ENCODE measurements at regions not wholly inside any gene's neighbourhood (a gene's known extent, or its start where the extent isn't known, plus 50 kb on each side); places are given as distances from the start of the nearest gene placed in this dataset.

GRCh38 chr13:51518827-51519226 lies 65.4 kb upstream of the WDFY2 start:
- DNase-seq (ENCODE audit: low read depth): no peak
- H3K4me3 ChIP-seq (ENCODE audit: low read depth, low read length): no peak overlapping the region

DNA sequence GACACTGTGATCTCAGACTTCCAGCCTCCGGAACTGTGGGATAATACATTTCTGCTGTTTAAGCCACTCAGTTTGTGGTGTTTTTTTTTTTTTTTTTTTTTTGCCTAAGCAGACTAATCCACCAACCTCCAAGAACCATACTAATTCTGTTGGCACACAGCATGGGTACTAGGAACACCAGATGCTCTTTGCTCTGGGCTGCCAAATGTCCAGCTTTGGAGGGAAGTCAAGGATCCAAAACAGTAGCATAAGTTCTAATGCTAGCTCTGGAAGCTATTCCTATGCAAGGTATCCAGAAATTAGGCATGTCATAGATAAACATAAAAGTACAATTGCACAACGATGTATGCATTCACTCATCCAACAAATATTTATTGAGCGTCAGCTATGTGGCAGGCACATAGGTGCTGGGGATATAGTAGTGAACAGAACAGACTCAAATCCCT lies 64.5 kb upstream of the WDFY2 start:
- DNase-seq (ENCODE audit: low read depth): no peak
- no peak overlapping the region for H3K4me3 ChIP-seq (ENCODE audit: low read depth, low read length)

DNA sequence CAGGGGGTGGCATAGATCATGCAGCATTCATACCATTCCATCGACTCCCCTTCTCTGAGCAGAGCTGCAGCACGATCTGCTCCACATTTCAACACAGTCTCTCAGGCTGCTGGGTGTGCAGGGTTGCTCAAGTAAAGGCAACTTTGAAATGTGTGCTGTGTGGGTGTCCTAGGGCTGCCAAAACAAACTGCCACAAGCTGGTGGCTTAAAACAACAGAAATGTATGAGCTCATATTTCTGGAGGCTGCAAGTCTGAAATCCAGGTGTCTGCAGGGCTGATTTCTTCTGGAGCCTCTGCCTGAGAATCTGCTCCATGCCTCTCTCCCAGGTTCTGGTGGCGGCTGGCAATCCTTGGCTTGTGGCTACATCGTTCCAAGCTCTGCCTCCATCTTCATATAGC lies 63.7 kb upstream of the WDFY2 start:
- H3K4me3 ChIP-seq (ENCODE audit: low read depth, low read length): no peak overlapping the region
- peak; percentile 80 for DNase-seq (ENCODE audit: low read depth)

- H3K4me3 ChIP-seq (ENCODE audit: low read depth, low read length): no peak overlapping the region
- DNase-seq (ENCODE audit: low read depth): peak; percentile 73
Measured at GRCh38 chr13:51523082-51523518, 61.2 kb upstream of the WDFY2 start.

GRCh38 chr13:51524312-51524711 lies 60.0 kb upstream of the WDFY2 start:
- DNase-seq (ENCODE audit: low read depth): no peak
- H3K4me3 ChIP-seq (ENCODE audit: low read depth, low read length): no peak overlapping the region

GRCh38 chr13:51524829-51525566 lies 59.3 kb upstream of the WDFY2 start:
- DNase-seq (ENCODE audit: low read depth): no peak
- no peak overlapping the region for H3K4me3 ChIP-seq (ENCODE audit: low read depth, low read length)

DNA sequence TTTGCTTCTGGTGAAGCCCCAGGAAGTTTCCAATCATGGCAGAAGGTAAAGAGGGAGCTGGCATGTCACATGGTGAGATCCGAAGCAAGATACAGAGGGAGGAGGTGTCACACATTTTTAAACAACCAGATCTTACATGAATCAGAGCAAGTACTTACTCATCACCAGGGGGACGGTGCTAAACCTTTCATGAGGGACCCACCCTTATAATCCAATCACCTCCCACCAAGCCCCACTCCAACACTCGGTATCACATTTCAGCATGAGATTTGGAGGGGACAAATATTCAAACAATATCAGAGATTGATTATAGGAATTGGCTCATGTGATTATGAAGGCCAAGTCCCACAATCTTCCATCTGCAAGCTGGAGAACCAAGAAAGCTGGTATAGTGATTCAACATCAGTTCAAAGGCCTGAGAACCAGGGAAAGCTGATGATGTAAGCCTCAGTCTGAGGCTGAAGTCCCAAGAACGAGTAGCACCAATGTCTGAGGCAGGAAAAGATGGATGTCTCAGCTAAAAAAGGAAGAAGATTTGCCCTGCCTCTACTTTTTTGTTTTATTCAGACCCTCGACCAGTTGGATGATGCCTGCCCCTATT lies 58.6 kb upstream of the WDFY2 start:
- H3K4me3 ChIP-seq (ENCODE audit: low read depth, low read length): no peak overlapping the region
- DNase-seq (ENCODE audit: low read depth): no peak

- DNase-seq (ENCODE audit: low read depth): no peak
Measured at GRCh38 chr13:51526202-51526601, 58.1 kb upstream of the WDFY2 start.

DNA sequence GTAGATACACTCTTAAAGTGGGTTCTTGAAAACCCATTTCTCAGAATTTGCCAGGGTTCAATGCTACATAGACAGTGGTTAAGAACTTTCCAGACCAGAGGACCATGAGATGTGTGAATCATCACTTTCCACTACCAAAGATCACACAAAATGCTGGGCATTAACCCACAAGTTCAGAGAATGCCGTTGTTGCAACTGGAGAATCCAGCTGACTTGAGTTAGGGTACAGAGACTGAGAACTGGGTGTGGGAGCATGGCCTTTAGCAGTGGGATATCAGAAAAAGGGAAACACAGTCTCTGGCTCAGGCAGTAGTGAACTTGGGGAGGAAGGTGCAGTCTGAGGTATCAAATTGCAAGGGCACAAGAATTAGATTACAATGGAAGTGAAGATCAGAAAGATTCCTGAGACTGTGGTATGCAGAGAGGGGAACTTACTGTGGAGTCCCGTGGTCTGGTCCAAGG lies 51.5 kb upstream of the WDFY2 start:
- no peak for DNase-seq (ENCODE audit: low read depth)
- no peak overlapping the region for H3K4me3 ChIP-seq (ENCODE audit: low read depth, low read length)

More at GRCh38 chr13:51526202-51526601, 58.1 kb upstream of the WDFY2 start:
- H3K4me3 ChIP-seq (ENCODE audit: low read depth, low read length): no peak overlapping the region

DNA sequence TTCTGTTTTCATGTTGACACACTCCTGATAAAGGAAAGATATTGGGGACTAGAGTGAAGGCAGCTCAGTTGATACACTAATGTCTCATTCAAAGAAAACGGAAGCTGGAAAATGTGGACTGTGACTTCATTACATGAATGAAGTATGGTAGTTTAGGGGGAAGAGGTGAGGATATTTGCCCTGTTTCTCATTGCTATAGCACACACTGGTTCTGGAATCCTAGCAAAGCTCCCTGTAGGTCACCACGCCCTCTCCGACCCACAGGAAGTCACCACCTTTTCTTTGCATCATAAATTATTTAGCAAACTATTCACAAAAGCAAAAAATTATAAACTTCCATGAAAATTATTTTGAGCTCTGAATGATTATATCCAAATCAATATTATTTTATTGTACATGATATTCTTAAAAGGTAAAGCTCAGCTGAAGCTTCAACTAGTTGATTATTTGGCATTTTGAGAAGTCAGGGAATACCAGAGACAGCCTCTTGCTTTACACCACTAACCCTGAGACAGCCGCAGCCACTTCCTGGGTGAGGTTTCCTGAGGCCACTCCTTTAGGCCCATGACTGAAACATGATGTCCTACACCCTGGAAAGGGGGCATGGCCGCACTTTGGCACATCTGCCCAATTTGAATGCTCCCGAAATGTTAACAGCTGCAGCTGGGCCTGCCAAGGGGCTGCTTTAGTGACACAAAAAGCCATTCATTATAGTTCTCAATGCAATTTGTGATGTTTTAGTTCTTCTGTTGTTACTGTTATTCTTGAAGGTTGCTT lies 50.0 kb upstream of the WDFY2 start:
- no peak overlapping the region for H3K4me3 ChIP-seq (ENCODE audit: low read depth, low read length)
- no peak for DNase-seq (ENCODE audit: low read depth)
